ENCODE measurements at regions not wholly inside any gene's neighbourhood (a gene's known extent, or its start where the extent isn't known, plus 50 kb on each side); places are given as distances from the start of the nearest gene placed in this dataset.

GRCh38 chr13:103272770-103273169 is 206.6 kb upstream of the SLC10A2 start:
- Histone ChIP-seq H3K4me2 (no peak overlapping the region), H3K4me1 (no peaks in the 10 kb centered on the region), H3K9ac (no peak overlapping the region), H3K27ac (no peak overlapping the region), H3K36me3 (no peaks in the 10 kb centered on the region), H4K20me1 (no peaks in the 10 kb centered on the region), H3K9me3 (peaks cover 14% of the 10 kb centered on the region), H3K4me3 (no peak overlapping the region), H3K27me3 (no peaks in the 10 kb centered on the region)
- no peak for TF ChIP-seq Cebpa-rat (IDR thresholded peaks at IDR 0.05)

GRCh38 chr13:103263448-103263847 is 197.2 kb upstream of the SLC10A2 start:
- Histone ChIP-seq H4K20me1 (no peaks in the 10 kb centered on the region), H3K27me3 (no peaks in the 10 kb centered on the region), H3K4me3 (no peak overlapping the region), H3K36me3 (no peaks in the 10 kb centered on the region), H3K27ac (no peak overlapping the region), H3K4me2 (no peak overlapping the region), H3K9me3 (peaks cover 29% of the 10 kb centered on the region), H3K9ac (no peak overlapping the region), H3K4me1 (no peaks in the 10 kb centered on the region)
- TF ChIP-seq Cebpa-rat (IDR thresholded peaks at IDR 0.05), result no peak

GRCh38 chr13:103255587-103256301 is 189.5 kb upstream of the SLC10A2 start:
- no peak overlapping the region for H3K4me2 ChIP-seq
- H3K36me3 ChIP-seq, result no peaks in the 10 kb centered on the region
- no peaks in the 10 kb centered on the region for H4K20me1 ChIP-seq
- H3K27ac ChIP-seq, result no peak overlapping the region
- no peaks in the 10 kb centered on the region for H3K27me3 ChIP-seq
- H3K9ac ChIP-seq, result no peak overlapping the region
- TF ChIP-seq Cebpa-rat (IDR thresholded peaks at IDR 0.05), result no peak
- H3K4me1 ChIP-seq, result no peaks in the 10 kb centered on the region
- H3K4me3 ChIP-seq, result no peak overlapping the region
- peaks cover 15% of the 10 kb centered on the region for H3K9me3 ChIP-seq

GRCh38 chr13:103250071-103250470 is 183.9 kb upstream of the SLC10A2 start:
- H4K20me1 ChIP-seq, result no peaks in the 10 kb centered on the region

GRCh38 chr13:103246581-103247200 is 180.5 kb upstream of the SLC10A2 start:
- Histone ChIP-seq H3K4me1 (no peaks in the 10 kb centered on the region), H3K36me3 (no peaks in the 10 kb centered on the region), H3K9ac (no peak overlapping the region), H3K27ac (no peak overlapping the region), H3K9me3 (peaks cover 8% of the 10 kb centered on the region), H3K27me3 (no peaks in the 10 kb centered on the region), H3K4me3 (no peak overlapping the region), H3K4me2 (no peak overlapping the region), H4K20me1 (no peaks in the 10 kb centered on the region)
- no peak for TF ChIP-seq Cebpa-rat (IDR thresholded peaks at IDR 0.05)

More at GRCh38 chr13:103250071-103250470, 183.9 kb upstream of the SLC10A2 start:
- Histone ChIP-seq H3K4me3 (no peak overlapping the region), H3K27ac (no peak overlapping the region), H3K9ac (no peak overlapping the region), H3K9me3 (peaks cover 15% of the 10 kb centered on the region), H3K4me2 (no peak overlapping the region), H3K36me3 (no peaks in the 10 kb centered on the region), H3K27me3 (no peaks in the 10 kb centered on the region), H3K4me1 (no peaks in the 10 kb centered on the region)
- TF ChIP-seq Cebpa-rat (IDR thresholded peaks at IDR 0.05), result no peak

GRCh38 chr13:103243495-103243894 is 177.3 kb upstream of the SLC10A2 start:
- H3K9me3 ChIP-seq, result no peaks in the 10 kb centered on the region
- H3K4me1 ChIP-seq, result no peaks in the 10 kb centered on the region
- no peak for TF ChIP-seq Cebpa-rat (IDR thresholded peaks at IDR 0.05)
- no peaks in the 10 kb centered on the region for H4K20me1 ChIP-seq
- H3K4me3 ChIP-seq, result no peak overlapping the region
- no peaks in the 10 kb centered on the region for H3K27me3 ChIP-seq
- no peak overlapping the region for H3K27ac ChIP-seq
- no peak overlapping the region for H3K9ac ChIP-seq
- H3K4me2 ChIP-seq, result no peak overlapping the region
- no peaks in the 10 kb centered on the region for H3K36me3 ChIP-seq

- Histone ChIP-seq H3K4me2 (no peak overlapping the region), H3K9me3 (peaks cover 10% of the 10 kb centered on the region), H4K20me1 (no peaks in the 10 kb centered on the region), H3K27me3 (no peaks in the 10 kb centered on the region), H3K27ac (no peak overlapping the region), H3K36me3 (no peaks in the 10 kb centered on the region), H3K9ac (no peak overlapping the region), H3K4me3 (no peak overlapping the region), H3K4me1 (no peaks in the 10 kb centered on the region)
- TF ChIP-seq Cebpa-rat (IDR thresholded peaks at IDR 0.05), result no peak
Observed at GRCh38 chr13:103238441-103238840, 172.2 kb upstream of the SLC10A2 start.

GRCh38 chr13:103236213-103236612 is 170.0 kb upstream of the SLC10A2 start:
- TF ChIP-seq Cebpa-rat (IDR thresholded peaks at IDR 0.05), result peak; percentile 67; the same call in 1 of the 2 replicates
- Histone ChIP-seq H3K4me3 (no peak overlapping the region), H3K27ac (no peak overlapping the region), H4K20me1 (no peaks in the 10 kb centered on the region), H3K27me3 (no peaks in the 10 kb centered on the region), H3K9me3 (peaks cover 21% of the 10 kb centered on the region), H3K9ac (no peak overlapping the region), H3K4me1 (no peaks in the 10 kb centered on the region), H3K36me3 (no peaks in the 10 kb centered on the region), H3K4me2 (no peak overlapping the region)

- no peak overlapping the region for H3K4me3 ChIP-seq
- H4K20me1 ChIP-seq, result no peaks in the 10 kb centered on the region
- no peaks in the 10 kb centered on the region for H3K4me1 ChIP-seq
- no peak overlapping the region for H3K9ac ChIP-seq
- peaks cover 30% of the 10 kb centered on the region for H3K9me3 ChIP-seq
- H3K4me2 ChIP-seq, result no peak overlapping the region
- no peak for TF ChIP-seq Cebpa-rat (IDR thresholded peaks at IDR 0.05)
- no peaks in the 10 kb centered on the region for H3K27me3 ChIP-seq
- H3K36me3 ChIP-seq, result no peaks in the 10 kb centered on the region
- no peak overlapping the region for H3K27ac ChIP-seq
Observed at GRCh38 chr13:103229674-103230073, 163.5 kb upstream of the SLC10A2 start.

- H4K20me1 ChIP-seq, result no peaks in the 10 kb centered on the region
- H3K4me2 ChIP-seq, result no peak overlapping the region
- TF ChIP-seq Cebpa-rat (IDR thresholded peaks at IDR 0.05), result no peak
- H3K4me3 ChIP-seq, result no peak overlapping the region
- H3K27ac ChIP-seq, result no peak overlapping the region
- no peaks in the 10 kb centered on the region for H3K36me3 ChIP-seq
- H3K4me1 ChIP-seq, result no peaks in the 10 kb centered on the region
- no peaks in the 10 kb centered on the region for H3K27me3 ChIP-seq
- H3K9me3 ChIP-seq, result no peaks in the 10 kb centered on the region
- H3K9ac ChIP-seq, result no peak overlapping the region
Observed at GRCh38 chr13:103224804-103225203, 158.6 kb upstream of the SLC10A2 start.
